Retinal pigment epithelial cell (primary cell): ENCODE measurements at regions not wholly inside any gene's neighbourhood (a gene's known extent, or its start where the extent isn't known, plus 50 kb on each side); places are given as distances from the start of the nearest gene placed in this dataset.
"Not testable (repeated sequence)": the region's sequence is repeated elsewhere in the genome, so short reads cannot be mapped to it uniquely, and the experiment has no call there.

Source experiments
- DNase-seq: peaks from one replicate; pipeline ENCODE4 v3.0.0-alpha.2; 2010; ENCODE audit warnings: low read depth
- H3K4me3 ChIP-seq: 2 replicates; pipeline ENCODE4 v1.5.1; 2011; ENCODE audit warnings: mild to moderate bottlenecking, low read length, control low read depth, moderate library complexity
- CTCF ChIP-seq: conservative IDR thresholded peaks from 2 replicates; pipeline ENCODE4 v1.5.1; 2011; ENCODE audit warnings: low read depth, low read length, control low read depth, inconsistent platforms

- no peak for DNase-seq
- no peak overlapping the region for H3K4me3 ChIP-seq
- TF ChIP-seq CTCF = no peak
These were observed 187.2 kb downstream of the SHOX start for GRCh38 chrX:817759-818300.

GRCh38 chrX:817147-817546 lies 186.6 kb downstream of the SHOX start:
- not testable (repeated sequence) for DNase-seq, H3K4me3 ChIP-seq

- no peak for DNase-seq
- no peak overlapping the region for H3K4me3 ChIP-seq
- TF ChIP-seq CTCF = no peak
These were observed 185.8 kb downstream of the SHOX start for GRCh38 chrX:816411-816810.

DNA sequence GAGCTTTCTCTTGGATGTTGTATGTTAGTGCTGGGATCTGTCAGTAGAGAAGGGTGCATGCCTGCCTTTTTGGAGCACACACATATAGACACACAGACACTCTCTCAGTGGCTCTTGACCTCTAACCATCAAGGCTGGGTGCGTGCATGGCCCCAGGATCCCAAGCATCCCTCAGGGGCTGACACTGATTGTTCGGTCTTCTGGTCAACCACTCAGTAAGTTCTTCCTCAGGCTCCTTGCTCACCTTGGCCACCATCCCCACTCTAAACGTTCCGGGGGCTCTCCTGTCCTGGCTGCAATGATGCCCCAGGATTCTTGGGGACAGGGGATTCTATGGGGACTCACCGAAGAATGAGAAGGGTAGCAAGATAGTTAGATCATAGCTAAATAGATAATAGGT lies 179.6 kb downstream of the SHOX start:
- TF ChIP-seq CTCF = no peak
- DNase-seq = no peak
- H3K4me3 ChIP-seq = no peak overlapping the region

GRCh38 chrX:809081-809480 lies 178.5 kb downstream of the SHOX start:
- TF ChIP-seq CTCF = no peak
- H3K4me3 ChIP-seq = no peak overlapping the region
- no peak for DNase-seq

DNA sequence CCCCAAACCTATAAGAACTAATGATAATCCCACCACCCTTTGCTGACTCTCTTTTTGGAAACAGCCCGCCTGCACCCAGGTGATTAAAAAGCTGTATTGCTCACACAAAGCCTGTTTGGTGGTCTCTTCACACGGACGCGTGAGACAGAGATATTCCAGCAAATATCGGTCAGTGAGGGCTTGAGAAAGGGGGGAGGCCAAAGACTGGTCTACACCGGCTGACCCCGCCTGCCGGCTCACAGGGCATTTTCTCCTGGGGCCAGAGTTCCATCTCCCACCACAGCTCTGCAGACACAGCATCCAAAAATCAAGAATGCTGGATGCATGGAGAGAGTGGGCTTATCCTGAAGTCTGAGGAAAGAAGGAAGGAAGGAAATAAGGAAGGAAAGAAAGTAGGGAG lies 176.0 kb downstream of the SHOX start:
- no peak for TF ChIP-seq CTCF
- DNase-seq = no peak
- H3K4me3 ChIP-seq = no peak overlapping the region

GRCh38 chrX:805988-806387 lies 175.4 kb downstream of the SHOX start:
- TF ChIP-seq CTCF = no peak
- no peak overlapping the region for H3K4me3 ChIP-seq
- DNase-seq = no peak
